ENCODE measurements at regions not wholly inside any gene's neighbourhood (a gene's known extent, or its start where the extent isn't known, plus 50 kb on each side); places are given as distances from the start of the nearest gene placed in this dataset.

GRCh38 chr4:110854021-110854678, 231.3 kb upstream of the PITX2 start:
- H3K27ac Mint-ChIP-seq, result no peak overlapping the region
- H3K9ac ChIP-seq (ENCODE audit: extremely low read depth, low read length, poor library complexity, severe bottlenecking), result no peak overlapping the region
- 89 to 100% methylated on average over 2 to 5 of the region's 6 CpGs for WGBS, 2 experiments (ENCODE audit: insufficient coverage in 1 of 2, insufficient read length in 1 of 2)

DNA sequence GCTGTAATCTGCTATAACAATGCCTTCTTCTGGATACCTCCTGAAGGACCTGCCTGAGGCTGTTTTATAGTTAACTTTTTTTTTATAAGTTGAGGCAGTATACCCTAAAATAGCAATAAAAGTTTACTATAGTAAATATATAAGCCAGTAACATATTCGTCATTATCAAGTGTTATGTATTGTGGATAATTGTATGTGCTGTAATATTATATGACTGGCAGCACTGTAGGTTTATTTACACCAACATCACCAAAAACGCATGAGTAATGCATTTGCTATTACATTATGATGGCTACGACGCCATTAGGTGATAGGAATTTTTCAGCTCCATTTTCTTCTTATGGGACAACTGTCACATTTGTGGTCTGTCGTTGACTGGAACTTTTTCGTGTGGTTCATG, 237.2 kb upstream of the PITX2 start:
- no peak overlapping the region for H3K27ac Mint-ChIP-seq
- 80% methylated on average over 5 of the region's 6 CpGs; no CpG with 5 or more reads in 1 of the 2 experiments for WGBS, 2 experiments (ENCODE audit: insufficient coverage in 1 of 2, insufficient read length in 1 of 2)
- Histone ChIP-seq H3K9ac (ENCODE audit: extremely low read depth, low read length, poor library complexity, severe bottlenecking) (no peak overlapping the region), H3K27ac (ENCODE audit: low read depth, low read length) (no peak overlapping the region), H3K4me3 (ENCODE audit: low read length) (no peak overlapping the region), H3K4me1 (ENCODE audit: control insufficient read depth, insufficient read depth, low read length) (no peaks in the 10 kb centered on the region), H3K27me3 (ENCODE audit: control insufficient read depth, insufficient read depth, low read length, poor library complexity, severe bottlenecking) (no peaks in the 10 kb centered on the region), H3K36me3 (ENCODE audit: control insufficient read depth, insufficient read depth, low read length) (no peaks in the 10 kb centered on the region), H3K9me3 (ENCODE audit: control insufficient read depth, low read length) (no peaks in the 10 kb centered on the region)
- no peak overlapping the region for H3K4me3 Mint-ChIP-seq
- no peaks in the 10 kb centered on the region for H3K9me3 Mint-ChIP-seq
- no peaks in the 10 kb centered on the region for H3K4me1 Mint-ChIP-seq
- TF ChIP-seq, protein P1, sequence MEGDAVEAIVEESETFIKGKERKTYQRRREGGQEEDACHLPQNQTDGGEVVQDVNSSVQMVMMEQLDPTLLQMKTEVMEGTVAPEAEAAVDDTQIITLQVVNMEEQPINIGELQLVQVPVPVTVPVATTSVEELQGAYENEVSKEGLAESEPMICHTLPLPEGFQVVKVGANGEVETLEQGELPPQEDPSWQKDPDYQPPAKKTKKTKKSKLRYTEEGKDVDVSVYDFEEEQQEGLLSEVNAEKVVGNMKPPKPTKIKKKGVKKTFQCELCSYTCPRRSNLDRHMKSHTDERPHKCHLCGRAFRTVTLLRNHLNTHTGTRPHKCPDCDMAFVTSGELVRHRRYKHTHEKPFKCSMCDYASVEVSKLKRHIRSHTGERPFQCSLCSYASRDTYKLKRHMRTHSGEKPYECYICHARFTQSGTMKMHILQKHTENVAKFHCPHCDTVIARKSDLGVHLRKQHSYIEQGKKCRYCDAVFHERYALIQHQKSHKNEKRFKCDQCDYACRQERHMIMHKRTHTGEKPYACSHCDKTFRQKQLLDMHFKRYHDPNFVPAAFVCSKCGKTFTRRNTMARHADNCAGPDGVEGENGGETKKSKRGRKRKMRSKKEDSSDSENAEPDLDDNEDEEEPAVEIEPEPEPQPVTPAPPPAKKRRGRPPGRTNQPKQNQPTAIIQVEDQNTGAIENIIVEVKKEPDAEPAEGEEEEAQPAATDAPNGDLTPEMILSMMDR (conservative IDR thresholded peaks at IDR 0.05), result no peak
- H3K27me3 Mint-ChIP-seq (ENCODE audit: insufficient read depth), result no peaks in the 10 kb centered on the region
- no peak for DNase-seq
- H3K36me3 Mint-ChIP-seq (ENCODE audit: low read depth), result no peaks in the 10 kb centered on the region

More at GRCh38 chr4:110854021-110854678, 231.3 kb upstream of the PITX2 start:
- no peaks in the 10 kb centered on the region for H3K9me3 Mint-ChIP-seq
- H3K27me3 Mint-ChIP-seq (ENCODE audit: insufficient read depth), result peaks cover 12% of the 10 kb centered on the region
- no peak overlapping the region for H3K4me3 Mint-ChIP-seq
- H3K36me3 ChIP-seq (ENCODE audit: control insufficient read depth, insufficient read depth, low read length), result no peaks in the 10 kb centered on the region
- no peaks in the 10 kb centered on the region for H3K4me1 ChIP-seq (ENCODE audit: control insufficient read depth, insufficient read depth, low read length)
- H3K27ac ChIP-seq (ENCODE audit: low read depth, low read length), result no peak overlapping the region
- no peaks in the 10 kb centered on the region for H3K36me3 Mint-ChIP-seq (ENCODE audit: low read depth)
- TF ChIP-seq, protein P1 (conservative IDR thresholded peaks at IDR 0.05), result no peak
- no peaks in the 10 kb centered on the region for H3K9me3 ChIP-seq (ENCODE audit: control insufficient read depth, low read length)
- no peaks in the 10 kb centered on the region for H3K27me3 ChIP-seq (ENCODE audit: control insufficient read depth, insufficient read depth, low read length, poor library complexity, severe bottlenecking)
- H3K4me1 Mint-ChIP-seq, result no peaks in the 10 kb centered on the region
- no peak overlapping the region for H3K4me3 ChIP-seq (ENCODE audit: low read length)
- no peak for DNase-seq

- DNase-seq, result no peak
- no peaks in the 10 kb centered on the region for H3K36me3 ChIP-seq (ENCODE audit: control insufficient read depth, insufficient read depth, low read length)
- H3K9me3 Mint-ChIP-seq, result no peaks in the 10 kb centered on the region
- no peaks in the 10 kb centered on the region for H3K27me3 ChIP-seq (ENCODE audit: control insufficient read depth, insufficient read depth, low read length, poor library complexity, severe bottlenecking)
- WGBS, 2 experiments (ENCODE audit: insufficient coverage in 1 of 2, insufficient read length in 1 of 2), result 94 to 100% methylated on average over 1 of the region's 1 CpG
- no peak overlapping the region for H3K27ac ChIP-seq (ENCODE audit: low read depth, low read length)
- TF ChIP-seq, protein P1 (conservative IDR thresholded peaks at IDR 0.05), result no peak
- no peak overlapping the region for H3K4me3 Mint-ChIP-seq
- no peaks in the 10 kb centered on the region for H3K9me3 ChIP-seq (ENCODE audit: control insufficient read depth, low read length)
- H3K27ac Mint-ChIP-seq, result no peak overlapping the region
- no peaks in the 10 kb centered on the region for H3K36me3 Mint-ChIP-seq (ENCODE audit: low read depth)
- no peak overlapping the region for H3K4me3 ChIP-seq (ENCODE audit: low read length)
- no peak overlapping the region for H3K9ac ChIP-seq (ENCODE audit: extremely low read depth, low read length, poor library complexity, severe bottlenecking)
- H3K4me1 Mint-ChIP-seq, result no peaks in the 10 kb centered on the region
- H3K4me1 ChIP-seq (ENCODE audit: control insufficient read depth, insufficient read depth, low read length), result no peaks in the 10 kb centered on the region
- no peaks in the 10 kb centered on the region for H3K27me3 Mint-ChIP-seq (ENCODE audit: insufficient read depth)
These were observed 238.0 kb upstream of the PITX2 start for GRCh38 chr4:110860901-110861300.
